ENCODE measurements at regions not wholly inside any gene's neighbourhood (a gene's known extent, or its start where the extent isn't known, plus 50 kb on each side); places are given as distances from the start of the nearest gene placed in this dataset.

DNA sequence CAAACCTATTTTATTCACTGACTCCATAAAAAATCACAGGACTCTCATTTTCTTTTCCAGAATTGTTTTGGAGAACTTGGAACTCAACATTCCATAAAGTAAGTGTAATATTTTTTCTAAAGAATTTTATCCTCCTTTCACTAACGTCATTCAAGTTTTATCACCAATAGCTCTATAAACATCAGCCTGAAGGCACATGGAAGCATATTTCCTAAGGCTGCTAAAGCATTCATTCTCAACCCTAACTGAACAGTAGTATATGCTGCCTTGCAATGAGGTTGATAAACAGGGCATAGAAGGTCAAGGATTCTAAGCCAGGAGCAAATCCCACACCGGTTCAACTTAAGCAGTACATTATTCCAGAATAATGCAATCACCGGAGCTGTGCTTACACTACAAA lies 273.9 kb downstream of the RAB38 start:
- no peak for TF ChIP-seq YY1 (IDR thresholded peaks at IDR 0.05; ENCODE audit: insufficient read depth, insufficient read length)
- TF ChIP-seq ZNF274 (IDR thresholded peaks at IDR 0.05; ENCODE audit: low read depth, low read length) = no peak
